IMR-90 (cell line): ENCODE measurements at regions not wholly inside any gene's neighbourhood (a gene's known extent, or its start where the extent isn't known, plus 50 kb on each side); places are given as distances from the start of the nearest gene placed in this dataset.
A peak's percentile ranks its signal among the peaks of the same experiment; 100 is the strongest.

ENCODE experiments used
- ATAC-seq: fragments of 200-7000 bp; cut with Tn5 transposase; 2 replicates; pipeline ENCODE4 v1.9.1; 2020; ENCODE audit warnings: low read depth, mild to moderate bottlenecking, moderate library complexity
- BruUV-seq: library from RNA; stranded (reverse); fragments of 400-500 nt; replicated peaks from 2 replicates; lab custom pipeline; 2021; lab: Mats Ljungman, UMichigan
- CTCF ChIA-PET: fragments of 300-600 bp; formaldehyde crosslinking; extraction: SDS; loops from one replicate; lab custom pipeline; 2021; ENCODE audit warnings: antibody characterized with exemption; lab: Yijun Ruan, JAX
- POLR2A ChIA-PET: fragments of 300-600 bp; sonication (Branson Sonifier 250); formaldehyde crosslinking; loops from one replicate; lab custom pipeline; 2022; ENCODE audit warnings: antibody characterized with exemption; ENCODE audit not compliant: unreplicated experiment; lab: Charles Lee
- DNase-seq: peaks from one replicate; pipeline ENCODE4 v3.0.0; 2013
- H2AFZ ChIP-seq: replicated peaks from 2 replicates; pipeline ENCODE3; 2013; ENCODE audit warnings: low read length, mild to moderate bottlenecking; ENCODE audit not compliant: poor library complexity
- H2AK5ac ChIP-seq: 2 replicates; pipeline ENCODE4 v1.6.1; 2013; ENCODE audit warnings: low read depth, low read length, inconsistent platforms
- H2AK9ac ChIP-seq: replicated peaks from 2 replicates; pipeline ENCODE3; 2013; ENCODE audit warnings: mild to moderate bottlenecking, low read depth, low read length, moderate library complexity; ENCODE audit not compliant: poor library complexity
- H2BK120ac ChIP-seq: 2 replicates; pipeline ENCODE4 v1.6.1; 2013; ENCODE audit warnings: low read depth, low read length, inconsistent platforms
- H2BK15ac ChIP-seq: 3 replicates; pipeline ENCODE4 v1.6.1; 2013; ENCODE audit warnings: low read depth, low read length, inconsistent platforms
- H2BK20ac ChIP-seq: 2 replicates; pipeline ENCODE4 v1.6.1; 2013; ENCODE audit warnings: low read depth, mild to moderate bottlenecking, inconsistent platforms, low read length, moderate library complexity
- H2BK5ac ChIP-seq: 2 replicates; pipeline ENCODE4 v1.6.1; 2013; ENCODE audit warnings: mild to moderate bottlenecking, low read depth, low read length, inconsistent platforms; ENCODE audit not compliant: poor library complexity, severe bottlenecking
- H3K14ac ChIP-seq: replicated peaks from 2 replicates; pipeline ENCODE4 v1.6.1; 2013; ENCODE audit warnings: low read depth, low read length, inconsistent platforms
- H3K18ac ChIP-seq: 2 replicates; pipeline ENCODE4 v1.6.1; 2013; ENCODE audit warnings: low read depth, low read length, control low read depth
- H3K23ac ChIP-seq: 2 replicates; pipeline ENCODE4 v1.6.1; 2013; ENCODE audit warnings: low read depth, low read length, inconsistent platforms
- H3K27ac ChIP-seq: 2 replicates; pipeline ENCODE4 v1.5.1; 2013; ENCODE audit warnings: mild to moderate bottlenecking, control low read depth, low read length; ENCODE audit not compliant: insufficient read depth
- H3K27me3 ChIP-seq: 2 replicates; pipeline ENCODE4 v1.6.1; 2013; ENCODE audit warnings: low read length; ENCODE audit not compliant: control insufficient read depth, insufficient read depth
- H3K36me3 ChIP-seq: 2 replicates; pipeline ENCODE4 v1.6.1; 2013; ENCODE audit warnings: low read length, mixed read lengths; ENCODE audit not compliant: control insufficient read depth, insufficient read depth
- H3K4ac ChIP-seq: 2 replicates; pipeline ENCODE4 v1.6.1; 2013; ENCODE audit warnings: low read depth, low read length, inconsistent platforms
- H3K4me1 ChIP-seq: 2 replicates; pipeline ENCODE4 v1.6.1; 2013; ENCODE audit warnings: low read length, mixed read lengths; ENCODE audit not compliant: control insufficient read depth, insufficient read depth
- H3K4me2 ChIP-seq: 2 replicates; pipeline ENCODE4 v1.6.1; 2013; ENCODE audit warnings: low read depth, mild to moderate bottlenecking, control low read depth, low read length, moderate library complexity
- H3K4me3 ChIP-seq: 2 replicates; pipeline ENCODE4 v1.5.1; 2013; ENCODE audit warnings: low read depth, mild to moderate bottlenecking, control low read depth, low read length, moderate library complexity; ENCODE audit not compliant: insufficient read depth
- H3K56ac ChIP-seq: 2 replicates; pipeline ENCODE4 v1.6.1; 2013; ENCODE audit warnings: low read length, inconsistent platforms; ENCODE audit not compliant: insufficient read depth; ENCODE audit errors: extremely low read depth
- H3K79me1 ChIP-seq, 2 experiments: 2 replicates each; pipeline ENCODE4 v1.6.1; 2013; ENCODE audit warnings: low read length in 2 of 2, inconsistent platforms in 1 of 2, low read depth in 1 of 2
- H3K9ac ChIP-seq: 2 replicates; pipeline ENCODE4 v1.6.1; 2013; ENCODE audit warnings: low read depth, low read length, control low read depth
- H3K9me1 ChIP-seq: 2 replicates; pipeline ENCODE4 v1.6.1; 2013; ENCODE audit warnings: low read length, inconsistent platforms; ENCODE audit not compliant: insufficient read depth
- H3K9me3 ChIP-seq: 2 replicates; pipeline ENCODE4 v1.6.1; 2013; ENCODE audit warnings: low read length; ENCODE audit not compliant: control insufficient read depth, insufficient read depth
- H4K20me1 ChIP-seq: 2 replicates; pipeline ENCODE4 v1.6.1; 2013; ENCODE audit warnings: low read length, inconsistent platforms; ENCODE audit not compliant: insufficient read depth
- H4K5ac ChIP-seq: 2 replicates; pipeline ENCODE4 v1.6.1; 2013; ENCODE audit warnings: mild to moderate bottlenecking, low read depth, low read length, control low read depth
- H4K8ac ChIP-seq, 2 experiments: 2 replicates each; pipeline ENCODE4 v1.6.1; 2013; ENCODE audit warnings: low read depth in 2 of 2, low read length in 2 of 2, control low read depth in 1 of 2, inconsistent platforms in 1 of 2
- H4K91ac ChIP-seq: 2 replicates; pipeline ENCODE4 v1.6.1; 2013; ENCODE audit warnings: low read depth, low read length, inconsistent platforms; ENCODE audit not compliant: insufficient read depth
- BHLHE40 ChIP-seq: fragments of 150-350 bp; IDR thresholded peaks from 2 replicates; pipeline ENCODE4 v1.6.1; 2016; ENCODE audit warnings: mild to moderate bottlenecking, low read depth, low read length
- CEBPB ChIP-seq: IDR thresholded peaks from 2 replicates; pipeline ENCODE4 v1.6.1; 2012; ENCODE audit warnings: low read depth, low read length, improper control_type of control experiment
- CHD1 ChIP-seq: IDR thresholded peaks from 2 replicates; pipeline ENCODE4 v1.6.1; 2012; ENCODE audit warnings: low read depth, low read length, improper control_type of control experiment
- ELK1 ChIP-seq: fragments of 150-350 bp; IDR thresholded peaks from 2 replicates; pipeline ENCODE4 v1.6.1; 2016; ENCODE audit warnings: low read depth, mild to moderate bottlenecking, low read length, moderate library complexity, borderline replicate concordance
- FOS ChIP-seq: fragments of 150-350 bp; IDR thresholded peaks from 2 replicates; pipeline ENCODE4 v1.6.1; 2016; ENCODE audit warnings: low read depth, low read length
- MAFK ChIP-seq: IDR thresholded peaks from 2 replicates; pipeline ENCODE4 v1.6.1; 2012; ENCODE audit warnings: low read depth, low read length, improper control_type of control experiment
- MAZ ChIP-seq: IDR thresholded peaks from 2 replicates; pipeline ENCODE4 v1.6.1; 2012; ENCODE audit warnings: low read depth, mild to moderate bottlenecking, low read length, improper control_type of control experiment, moderate library complexity, borderline replicate concordance
- MXI1 ChIP-seq: IDR thresholded peaks from 2 replicates; pipeline ENCODE4 v1.6.1; 2012; ENCODE audit warnings: low read depth, mild to moderate bottlenecking, low read length, moderate library complexity, borderline replicate concordance
- NFE2L2 ChIP-seq: fragments of 150-350 bp; IDR thresholded peaks from 2 replicates; pipeline ENCODE4 v1.6.1; 2016; ENCODE audit warnings: low read depth, mild to moderate bottlenecking, low read length
- POLR2A ChIP-seq: IDR thresholded peaks from 2 replicates; pipeline ENCODE4 v1.6.1; 2012; ENCODE audit warnings: mild to moderate bottlenecking, low read depth, low read length
- RAD21 ChIP-seq: IDR thresholded peaks from 2 replicates; pipeline ENCODE4 v1.6.1; 2012; ENCODE audit warnings: low read length, improper control_type of control experiment
- RCOR1 ChIP-seq: IDR thresholded peaks from 2 replicates; pipeline ENCODE4 v1.6.1; 2012; ENCODE audit warnings: mild to moderate bottlenecking, low read length, improper control_type of control experiment; ENCODE audit not compliant: insufficient replicate concordance
- RFX5 ChIP-seq: IDR thresholded peaks from 2 replicates; pipeline ENCODE4 v1.8.0; 2012; ENCODE audit warnings: low read depth, mild to moderate bottlenecking, low read length, moderate library complexity
- SMC3 ChIP-seq: fragments of 150-350 bp; IDR thresholded peaks from 2 replicates; pipeline ENCODE4 v1.6.1; 2016; ENCODE audit warnings: low read depth, mild to moderate bottlenecking, antibody characterized with exemption, low read length, moderate library complexity
- WGBS, 2 experiments: methylation state at CpG; one replicate each; pipeline versions ENCODE4 v1.1.5 to v1.1.7; 2013; ENCODE audit warnings: missing lambda C conversion rate in 2 of 2; ENCODE audit not compliant: insufficient read length in 1 of 2; ENCODE audit errors: extremely low coverage in 2 of 2; 5-methylcytosine and 5-hydroxymethylcytosine counted together
- dilution Hi-C: fragments of 300-500 bp; cut with HindIII; formaldehyde crosslinking; loops from one replicate; pipeline ENCODE4 v1.14.3; 2018; ENCODE audit warnings: low sequenced_read_pairs; ENCODE audit not compliant: unreplicated experiment
- in situ Hi-C: fragments of 300-500 bp; cut with MboI; formaldehyde crosslinking; loops from 3 replicates; pipeline ENCODE4 v1.14.3; 2019; ENCODE audit warnings: low sequenced_read_pairs, inconsistent platforms, mixed read lengths
- intact Hi-C: fragments of 100-400 bp; cut with micrococcal nuclease; formaldehyde crosslinking; loops from 2 replicates; pipeline ENCODE4 v1.10.0; 2022
- TF ChIP-seq, protein P1 (sequence below): fragments of 150-350 bp; IDR thresholded peaks from 2 replicates; pipeline ENCODE4 v1.6.1; 2017; ENCODE audit warnings: mild to moderate bottlenecking, antibody characterized with exemption, low read length, low read depth
- TF ChIP-seq, protein P2 (sequence below): conservative IDR thresholded peaks from 2 replicates; pipeline ENCODE4 v1.5.1; 2012; ENCODE audit warnings: mild to moderate bottlenecking, low read depth, low read length, improper control_type of control experiment

DNA sequence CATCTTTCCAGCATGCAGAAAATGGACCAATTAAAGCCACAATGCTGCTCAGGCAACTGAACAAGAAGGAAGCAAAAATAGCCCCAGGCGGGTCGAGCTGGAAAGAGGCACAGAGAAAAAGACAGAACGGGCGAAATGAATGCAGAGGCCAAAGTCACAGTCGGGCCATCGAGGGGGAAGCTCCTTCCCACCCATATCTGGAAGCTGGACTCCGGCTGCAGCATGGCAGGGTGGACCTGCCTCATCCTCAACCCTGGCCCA lies 58.6 kb upstream of the PRDM11 start:
- Histone ChIP-seq H3K14ac (0 out of 2 replicates have a peak overlapping the region, but pooled peaks have one; percentile 19), H2AK5ac (peak overlapping the region; percentile 87), H3K9me1 (peaks cover 10% of the 10 kb centered on the region), H2AFZ (no peak overlapping the region), H3K18ac (peak overlapping the region; percentile 90), H3K27ac (peak overlapping the region; percentile 97), H2BK15ac (peak overlapping the region; percentile 85; the same call in 2 of the 3 replicates), H3K79me1 (no peaks in the 10 kb centered on the region), H4K8ac (peak overlapping the region; percentile 50 to 53; a peak in 2 of 4 replicates), H3K9me3 (no peaks in the 10 kb centered on the region), H3K4me2 (peak overlapping the region; percentile 23; the same call in 1 of the 2 replicates), H3K9ac (peak overlapping the region; percentile 50), H3K56ac (peak overlapping the region; percentile 47; the same call in 1 of the 2 replicates), H3K4ac (peak overlapping the region; percentile 87), H4K91ac (peak overlapping the region; percentile 85), H4K20me1 (no peaks in the 10 kb centered on the region), H3K4me1 (peaks cover 32% of the 10 kb centered on the region), H2AK9ac (peak overlapping the region; percentile 82), H3K27me3 (peaks cover 3% of the 10 kb centered on the region; the same call in 1 of the 2 replicates), H4K5ac (peak overlapping the region; percentile 88), H3K23ac (0 out of 2 replicates have a peak overlapping the region, but pooled peaks have one; percentile 11), H3K36me3 (no peaks in the 10 kb centered on the region), H2BK20ac (peak overlapping the region; percentile 91), H2BK5ac (peak overlapping the region; percentile 72), H3K4me3 (no peak overlapping the region), H2BK120ac (peak overlapping the region; percentile 79)
- WGBS, 2 experiments, result 80% methylated on average over 1 of the region's 7 CpGs; no CpG with 5 or more reads in 1 of the 2 experiments
- intact Hi-C loops, result loop anchor here (2.0 to 5.0 kb wide), 2 partner anchors 67 to 131 kb away; no protein-coding TSS in a partner anchor
- no peak for TF ChIP-seq CEBPB
- no peak for TF ChIP-seq FOS
- TF ChIP-seq ELK1, result no peak
- TF ChIP-seq MAZ, result no peak
- no peak for TF ChIP-seq RCOR1
- TF ChIP-seq MAFK, result no peak
- no peak for TF ChIP-seq NFE2L2
- TF ChIP-seq, protein P1, sequence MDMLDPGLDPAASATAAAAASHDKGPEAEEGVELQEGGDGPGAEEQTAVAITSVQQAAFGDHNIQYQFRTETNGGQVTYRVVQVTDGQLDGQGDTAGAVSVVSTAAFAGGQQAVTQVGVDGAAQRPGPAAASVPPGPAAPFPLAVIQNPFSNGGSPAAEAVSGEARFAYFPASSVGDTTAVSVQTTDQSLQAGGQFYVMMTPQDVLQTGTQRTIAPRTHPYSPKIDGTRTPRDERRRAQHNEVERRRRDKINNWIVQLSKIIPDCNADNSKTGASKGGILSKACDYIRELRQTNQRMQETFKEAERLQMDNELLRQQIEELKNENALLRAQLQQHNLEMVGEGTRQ, result no peak
- TF ChIP-seq, protein P2, sequence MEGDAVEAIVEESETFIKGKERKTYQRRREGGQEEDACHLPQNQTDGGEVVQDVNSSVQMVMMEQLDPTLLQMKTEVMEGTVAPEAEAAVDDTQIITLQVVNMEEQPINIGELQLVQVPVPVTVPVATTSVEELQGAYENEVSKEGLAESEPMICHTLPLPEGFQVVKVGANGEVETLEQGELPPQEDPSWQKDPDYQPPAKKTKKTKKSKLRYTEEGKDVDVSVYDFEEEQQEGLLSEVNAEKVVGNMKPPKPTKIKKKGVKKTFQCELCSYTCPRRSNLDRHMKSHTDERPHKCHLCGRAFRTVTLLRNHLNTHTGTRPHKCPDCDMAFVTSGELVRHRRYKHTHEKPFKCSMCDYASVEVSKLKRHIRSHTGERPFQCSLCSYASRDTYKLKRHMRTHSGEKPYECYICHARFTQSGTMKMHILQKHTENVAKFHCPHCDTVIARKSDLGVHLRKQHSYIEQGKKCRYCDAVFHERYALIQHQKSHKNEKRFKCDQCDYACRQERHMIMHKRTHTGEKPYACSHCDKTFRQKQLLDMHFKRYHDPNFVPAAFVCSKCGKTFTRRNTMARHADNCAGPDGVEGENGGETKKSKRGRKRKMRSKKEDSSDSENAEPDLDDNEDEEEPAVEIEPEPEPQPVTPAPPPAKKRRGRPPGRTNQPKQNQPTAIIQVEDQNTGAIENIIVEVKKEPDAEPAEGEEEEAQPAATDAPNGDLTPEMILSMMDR, result no peak
- TF ChIP-seq RFX5, result no peak
- no peak for TF ChIP-seq BHLHE40
- no peak for TF ChIP-seq RAD21
- TF ChIP-seq SMC3, result no peak
- no peak for TF ChIP-seq CHD1
- no peak for TF ChIP-seq MXI1
- TF ChIP-seq POLR2A, result no peak
- no peak for DNase-seq
- no peak for ATAC-seq
- dilution Hi-C loops, result no loop called here
- ChIA-PET CTCF (interaction anchor here (1.5 kb wide), 1 partner anchor 15 kb away, joined by 6 read pairs; no protein-coding TSS in a partner anchor), POLR2A (no interaction called here)
- BruUV-seq, result no TSS peak
- in situ Hi-C loops, result no loop called here
